Right lobe of liver (tissue), 6 donors: ENCODE measurements at regions not wholly inside any gene's neighbourhood (a gene's known extent, or its start where the extent isn't known, plus 50 kb on each side); places are given as distances from the start of the nearest gene placed in this dataset.
A peak's percentile ranks its signal among the peaks of the same experiment; 100 is the strongest.

ENCODE experiments used
- ATAC-seq, 4 donors: fragments of 200-7000 bp; cut with Tn5 transposase; one replicate each; pipeline ENCODE4 v1.9.1; 2020; ENCODE audit warnings: mild to moderate bottlenecking in 4 of 4, moderate library complexity in 4 of 4
- DNase-seq, 3 donors: peaks; one replicate each; pipeline ENCODE4 v3.0.0-alpha.2; 2020
- H3K27ac ChIP-seq, 3 donors: fragments of 200-600 bp; one replicate each; pipeline ENCODE4 v1.8.0; 2022
- H3K27me3 ChIP-seq, 2 donors: fragments of 200-600 bp; one replicate each; pipeline ENCODE4 v1.8.0; 2022
- H3K36me3 ChIP-seq, 4 donors: fragments of 200-600 bp; sonication (generic) in 1 of 4; one replicate each; pipeline versions ENCODE4 v1.5.1 to v1.8.0; 2017 to 2022; ENCODE audit warnings: control low read depth in 1 of 4
- H3K4me1 ChIP-seq, 4 donors: fragments of 200-600 bp; sonication (generic) in 1 of 4; one replicate each; pipeline versions ENCODE4 v1.5.1 to v1.8.0; 2017 to 2022; ENCODE audit warnings: control low read depth in 1 of 4
- H3K4me3 ChIP-seq, 3 donors: fragments of 200-600 bp; one replicate each; pipeline ENCODE4 v1.8.0; 2022
- H3K9me3 ChIP-seq, 4 donors: fragments of 200-600 bp; sonication (generic) in 1 of 4; one replicate each; pipeline versions ENCODE4 v1.5.1 to v1.8.0; 2017 to 2022; ENCODE audit warnings: control low read depth in 1 of 4
- CTCF ChIP-seq, 4 donors: fragments of 200-600 bp in 3 of 4; fragments of 450-650 bp in 1 of 4; IDR thresholded peaks; one replicate each; pipeline versions ENCODE4 v1.5.1 to v1.8.0; 2016 to 2022; ENCODE audit warnings: antibody characterized with exemption in 4 of 4, mild to moderate bottlenecking in 2 of 4
- POLR2A ChIP-seq: fragments of 450-650 bp; IDR thresholded peaks from one replicate; pipeline ENCODE4 v1.6.1; 2017; ENCODE audit warnings: antibody characterized with exemption, mild to moderate bottlenecking
- WGBS: methylation state at CpG from one replicate; pipeline ENCODE4 v1.1.6; 2018; ENCODE audit warnings: low coverage, low lambda C conversion rate; ENCODE audit not compliant: insufficient coverage; ENCODE audit errors: missing lambda C conversion rate; 5-methylcytosine and 5-hydroxymethylcytosine counted together
- intact Hi-C, 2 donors: fragments of 100-400 bp; cut with DNase I; formaldehyde crosslinking; loops; one replicate each; pipeline versions ENCODE4 v1.11.2 to v1.14.1; 2022
- donor health status: DM: no; HTN: yes; CAD: no.
- donor health status: DM: no; HTN: no; CAD: no.
- donor health status: DM: no; HTN: no; CAD: no.
- donor health status: DM: no; HTN: yes; CAD: no.
- donor health status: DM: no; HTN: yes; CAD: no.

DNA sequence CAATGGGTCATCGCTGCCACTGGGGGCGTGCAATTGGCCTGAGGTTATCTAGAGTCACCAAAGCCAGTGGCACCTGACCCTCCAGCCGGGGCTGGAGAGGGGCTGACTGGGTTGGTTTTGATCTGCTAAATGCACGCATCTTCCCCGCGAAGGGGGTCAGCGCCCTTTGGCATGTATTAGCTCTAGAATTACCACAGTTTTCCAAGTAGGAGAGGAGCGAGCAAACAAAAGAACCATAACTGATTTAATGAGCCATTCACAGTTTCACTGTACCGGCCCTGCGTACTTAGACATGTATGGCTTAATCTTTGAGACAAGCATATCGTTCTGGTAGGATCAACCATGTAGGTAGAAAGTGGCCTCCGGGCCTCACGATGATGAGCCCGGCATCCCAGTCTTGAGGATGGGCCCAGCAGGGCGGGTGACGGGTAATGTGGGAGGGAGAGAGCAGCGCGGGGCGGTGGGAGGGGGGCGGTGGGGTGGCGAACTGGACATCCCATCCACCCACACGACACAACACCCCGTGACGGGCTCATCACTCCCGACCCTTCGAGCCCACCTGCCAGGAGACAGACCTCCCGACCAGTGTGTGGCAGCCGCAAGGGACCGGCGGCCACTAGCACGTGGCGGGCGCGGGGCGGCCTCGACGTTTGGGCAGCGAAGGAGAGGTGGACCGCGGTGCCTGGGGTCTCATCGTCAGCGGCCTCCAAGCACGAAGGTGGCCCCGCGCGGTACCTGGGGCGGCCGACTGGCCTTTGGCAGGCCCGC is 1957.5 kb upstream of the DEFB115 start:
- DNase-seq (no peak), ATAC-seq (peak in 1 of 4 donors; percentile 30)
- no peaks in the 10 kb centered on the region for H3K9me3 ChIP-seq
- WGBS: 74% methylated on average over 26 of the region's 49 CpGs
- H3K4me3 ChIP-seq: no peak overlapping the region
- H3K27me3 ChIP-seq: no peaks in the 10 kb centered on the region
- H3K4me1 ChIP-seq: no peaks in the 10 kb centered on the region
- no peaks in the 10 kb centered on the region for H3K36me3 ChIP-seq
- TF ChIP-seq CTCF (IDR thresholded peaks at IDR 0.05) (no peak), POLR2A (no peak)
- no peak overlapping the region for H3K27ac ChIP-seq
- intact Hi-C loops: no loop called here

DNA sequence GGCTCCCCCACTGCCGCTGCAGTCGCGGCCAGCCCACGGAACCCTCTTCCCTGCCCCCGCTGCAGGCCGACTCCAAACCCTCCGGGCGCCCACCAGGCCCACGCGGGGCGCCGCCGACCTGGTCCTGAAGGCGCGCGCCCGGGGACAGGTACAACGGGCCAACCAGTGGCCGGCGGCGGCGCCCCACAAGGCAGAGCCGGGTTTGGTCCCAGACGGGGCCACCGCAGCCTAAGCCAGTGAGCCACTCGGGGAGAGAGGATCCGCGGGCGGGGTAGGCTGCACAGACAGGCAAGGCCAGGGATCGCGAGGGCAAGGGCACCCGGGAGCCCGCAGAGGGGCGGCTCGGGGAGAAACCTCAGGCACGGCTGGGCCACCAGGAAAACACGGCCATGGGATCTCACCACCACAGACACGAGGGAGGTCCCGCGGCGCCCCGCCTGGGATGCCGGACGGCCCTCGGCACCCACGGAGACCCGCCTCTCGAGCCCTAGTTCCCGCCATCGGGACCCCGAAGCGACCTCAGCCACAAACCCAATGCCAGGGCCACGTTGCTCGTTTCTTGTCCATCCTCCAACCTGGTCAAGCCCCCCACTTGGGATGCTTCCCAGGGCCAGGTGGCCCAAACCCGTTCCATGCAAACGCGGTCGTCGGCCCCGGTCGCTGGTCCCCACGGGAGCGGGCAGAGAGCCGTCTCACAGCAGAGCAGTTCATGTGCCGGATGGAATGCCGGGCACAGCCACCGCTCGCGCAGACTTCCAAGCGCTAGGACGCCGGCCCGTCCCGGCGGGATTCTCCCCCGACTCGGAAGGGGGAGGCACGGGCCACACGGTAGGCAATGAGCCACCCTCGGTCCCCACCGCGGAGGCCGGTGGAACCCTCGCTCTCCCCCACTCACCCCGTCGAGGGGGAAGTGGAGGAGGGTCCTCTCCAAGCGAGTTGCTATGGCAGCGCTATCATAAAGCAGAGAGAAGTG is 1956.6 kb upstream of the DEFB115 start:
- Histone ChIP-seq H3K9me3 (no peaks in the 10 kb centered on the region), H3K27me3 (no peaks in the 10 kb centered on the region), H3K4me1 (no peaks in the 10 kb centered on the region), H3K4me3 (no peak overlapping the region), H3K36me3 (no peaks in the 10 kb centered on the region), H3K27ac (no peak overlapping the region)
- 76% methylated on average over 25 of the region's 88 CpGs for WGBS
- TF ChIP-seq CTCF (IDR thresholded peaks at IDR 0.05) (no peak), POLR2A (no peak)
- ATAC-seq: peak in 1 of 4 donors; percentile 27
- intact Hi-C loops: no loop called here
- DNase-seq: no peak

DNA sequence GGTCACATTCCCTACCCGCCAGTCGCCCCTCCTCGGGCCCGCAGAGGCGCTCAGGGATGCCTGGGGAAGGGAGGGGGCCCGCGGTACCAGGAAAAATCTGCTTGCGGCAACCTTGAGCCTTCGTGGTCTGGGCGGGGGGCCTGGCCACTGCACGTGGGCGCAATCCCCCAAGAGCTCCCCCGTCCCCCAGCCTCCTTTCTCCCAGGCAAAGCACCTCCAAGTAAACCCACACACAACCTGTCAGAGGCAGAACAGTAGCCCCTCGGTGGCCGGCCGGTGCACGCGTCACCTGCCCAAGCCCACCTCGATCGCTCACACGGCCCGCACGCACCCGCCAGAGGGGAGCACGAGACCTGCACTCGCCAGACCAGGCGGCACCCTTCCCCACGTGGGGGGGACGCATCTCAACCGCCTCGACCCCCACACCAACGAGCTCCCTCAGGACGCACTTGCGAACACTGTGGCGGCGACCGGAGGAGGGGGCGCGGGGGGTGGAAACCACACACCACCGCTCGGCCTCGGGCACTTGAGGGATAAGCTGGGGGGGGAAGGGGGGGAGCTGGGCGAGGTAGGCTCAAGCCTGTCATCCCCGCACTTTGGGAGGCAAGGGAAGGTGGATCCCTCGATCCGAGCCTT is 1955.7 kb upstream of the DEFB115 start:
- TF ChIP-seq POLR2A (no peak), CTCF (IDR thresholded peaks at IDR 0.05) (no peak)
- peak in 1 of 4 donors; percentile 22 for ATAC-seq
- H3K9me3 ChIP-seq: no peaks in the 10 kb centered on the region

DNA sequence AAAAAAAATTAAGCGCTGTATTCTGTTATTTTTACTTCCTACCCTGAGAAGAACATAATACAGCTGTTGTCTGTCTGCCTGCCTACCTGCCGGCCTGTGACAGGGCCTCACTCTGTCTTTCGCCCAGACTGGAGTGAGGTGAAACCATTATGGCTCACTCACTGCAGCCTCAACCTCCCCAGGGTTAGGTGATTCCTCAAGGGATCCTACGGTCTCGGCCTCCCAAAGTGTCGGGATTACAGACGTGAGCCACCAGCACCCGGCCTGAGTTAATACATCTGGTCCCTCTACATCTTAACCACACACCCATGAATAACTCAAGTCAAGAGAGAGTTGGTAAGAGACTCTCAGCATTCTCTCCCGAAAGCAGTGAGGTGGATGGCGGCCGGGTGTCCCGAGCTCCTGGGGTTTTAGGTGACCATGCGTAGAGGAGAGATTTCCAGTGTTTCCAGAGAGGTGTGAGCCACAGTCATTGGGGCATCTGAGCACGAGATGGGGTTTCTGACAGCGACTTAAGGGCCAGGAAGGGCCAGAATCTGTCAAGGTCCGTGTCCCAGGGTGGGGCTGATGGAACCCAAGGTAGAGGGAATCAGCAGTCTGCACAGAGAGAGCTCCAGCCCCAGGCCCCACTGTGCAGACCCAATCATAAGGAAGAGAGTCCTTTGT is 1954.4 kb upstream of the DEFB115 start:
- Histone ChIP-seq H3K4me3 (no peak overlapping the region), H3K27ac (no peak overlapping the region), H3K27me3 (no peaks in the 10 kb centered on the region), H3K9me3 (no peaks in the 10 kb centered on the region), H3K4me1 (no peaks in the 10 kb centered on the region), H3K36me3 (no peaks in the 10 kb centered on the region)
- 64% methylated on average over 16 of the region's 16 CpGs for WGBS
- intact Hi-C loops: no loop called here
- ATAC-seq (no peak), DNase-seq (no peak)
- no peak for TF ChIP-seq POLR2A
- TF ChIP-seq CTCF (IDR thresholded peaks at IDR 0.05): no peak

More for the DNA sequence above, 1955.7 kb upstream of the DEFB115 start:
- no peak for DNase-seq
- Histone ChIP-seq H3K4me3 (no peak overlapping the region), H3K27me3 (no peaks in the 10 kb centered on the region), H3K4me1 (no peaks in the 10 kb centered on the region), H3K36me3 (no peaks in the 10 kb centered on the region), H3K27ac (no peak overlapping the region)
- WGBS: 80% methylated on average over 42 of the region's 46 CpGs
- intact Hi-C loops: no loop called here
